Upper lobe of left lung (tissue), 4 donors: ENCODE measurements at regions not wholly inside any gene's neighbourhood (a gene's known extent, or its start where the extent isn't known, plus 50 kb on each side); places are given as distances from the start of the nearest gene placed in this dataset.

Experiments
- CTCF ChIP-seq, 6 experiments: fragments of 450-650 bp in 4 of 6; fragments of 200-600 bp in 2 of 6; sonication (generic) in 2 of 6; IDR thresholded peaks; one replicate each; pipeline ENCODE4 v1.5.1; 2016 to 2019; ENCODE audit warnings: antibody characterized with exemption in 6 of 6
- POLR2A ChIP-seq, 4 donors: fragments of 450-650 bp; IDR thresholded peaks; one replicate each; pipeline ENCODE4 v1.5.1; 2016 to 2017; ENCODE audit warnings: antibody characterized with exemption in 4 of 4, mild to moderate bottlenecking in 2 of 4

- TF ChIP-seq CTCF (IDR thresholded peaks at IDR 0.05) = no peak
- no peak for TF ChIP-seq POLR2A (IDR thresholded peaks at IDR 0.05)
These were observed 455.8 kb upstream of the MAF start for GRCh38 chr16:80056324-80056723.
